GM12878 (cell line): ENCODE measurements at regions not wholly inside any gene's neighbourhood (a gene's known extent, or its start where the extent isn't known, plus 50 kb on each side); places are given as distances from the start of the nearest gene placed in this dataset.

Experiments used
- CTCF ChIP-seq, 3 experiments: IDR thresholded peaks in 2 of 3; conservative IDR thresholded peaks in 1 of 3; 2 replicates each; pipeline ENCODE4 v1.5.1; 2011; ENCODE audit warnings: low read depth in 3 of 3, low read length in 3 of 3, mild to moderate bottlenecking in 3 of 3, control low read depth in 2 of 3, moderate library complexity in 2 of 3, inconsistent platforms in 1 of 3, mixed read lengths in 1 of 3; ENCODE audit not compliant: control insufficient read depth in 2 of 3, insufficient read depth in 1 of 3; ENCODE audit errors: extremely low read depth in 1 of 3
- POLR2AphosphoS5 ChIP-seq: IDR thresholded peaks from 2 replicates; pipeline ENCODE4 v1.6.1; 2011; ENCODE audit warnings: mild to moderate bottlenecking, low read length, inconsistent platforms
- PRDM15 ChIP-seq: fragments of 450-650 bp; formaldehyde crosslinking; IDR thresholded peaks from 2 replicates; pipeline ENCODE4 v1.4.0; 2020; ENCODE audit warnings: mild to moderate bottlenecking, moderate library complexity
- RCOR1 ChIP-seq: conservative IDR thresholded peaks from 2 replicates; pipeline ENCODE4 v1.6.1; 2012; ENCODE audit warnings: low read depth, low read length, improper control_type of control experiment
- ZBTB33 ChIP-seq: fragments of 450-650 bp; IDR thresholded peaks from 2 replicates; pipeline ENCODE4 v1.6.1; 2017; ENCODE audit warnings: mild to moderate bottlenecking
- ZNF24 ChIP-seq: fragments of 450-650 bp; IDR thresholded peaks from 2 replicates; pipeline ENCODE4 v1.6.1; 2017; ENCODE audit warnings: antibody characterized with exemption, mild to moderate bottlenecking

- no peak for TF ChIP-seq ZNF24
- no peak for TF ChIP-seq CTCF (IDR thresholded peaks at IDR 0.05 in 2 of 3, conservative IDR thresholded peaks at IDR 0.05 in 1 of 3; ENCODE audit: control insufficient read depth in 2 of 3, extremely low read depth in 1 of 3, insufficient read depth in 1 of 3, low read depth in 3 of 3, low read length in 3 of 3)
- no peak for TF ChIP-seq RCOR1
- no peak for TF ChIP-seq POLR2AphosphoS5
- TF ChIP-seq PRDM15 (CRISPR knock-in tag): no peak
- no peak for TF ChIP-seq ZBTB33
Observed at GRCh38 chr11:13127161-13127560, 118.0 kb downstream of the RASSF10 start.
